Naive thymus-derived CD4-positive, alpha-beta T cell (primary cell): ENCODE measurements at regions not wholly inside any gene's neighbourhood (a gene's known extent, or its start where the extent isn't known, plus 50 kb on each side); places are given as distances from the start of the nearest gene placed in this dataset.
"Not testable (repeated sequence)": the region's sequence is repeated elsewhere in the genome, so short reads cannot be mapped to it uniquely, and the experiment has no call there.

Experiments
- ATAC-seq: fragments of 150-1000 bp; cut with Tn5 transposase; 2 replicates; pipeline ENCODE4 v1.10.0; 2021; ENCODE audit warnings: mild to moderate bottlenecking, moderate library complexity
- CTCF ChIA-PET: fragments of 350-600 bp; sonication (Branson Sonifier 250); formaldehyde crosslinking; loops from one replicate; lab custom pipeline; 2021; ENCODE audit warnings: antibody characterized with exemption; lab: Charles Lee
- POLR2A ChIA-PET: fragments of 350-600 bp; sonication (Branson Sonifier 250); formaldehyde crosslinking; loops from one replicate; lab custom pipeline; 2021; ENCODE audit warnings: antibody characterized with exemption, inconsistent platforms; lab: Charles Lee
- DNase-seq, 9 donors: peaks; one replicate each; pipeline versions ENCODE4 v3.0.0 to v3.0.0-alpha.2; 2020 to 2022; ENCODE audit warnings: mixed read lengths in 1 of 9
- H3K27ac ChIP-seq: one replicate; pipeline ENCODE4 v1.7.0; 2013; ENCODE audit warnings: mild to moderate bottlenecking, low read depth, low read length, moderate library complexity
- H3K27me3 ChIP-seq, 2 donors: one replicate each; pipeline ENCODE4 v1.7.0; 2013; ENCODE audit warnings: low read length in 2 of 2, mild to moderate bottlenecking in 2 of 2, moderate library complexity in 2 of 2; ENCODE audit not compliant: control insufficient read depth in 2 of 2, insufficient read depth in 2 of 2
- H3K36me3 ChIP-seq, 3 experiments: 1 replicate in 2 of 3; 2 replicates in 1 of 3; pipeline ENCODE4 v1.7.0; 2013; ENCODE audit warnings: low read length in 3 of 3, mild to moderate bottlenecking in 3 of 3, moderate library complexity in 1 of 3; ENCODE audit not compliant: insufficient read depth in 3 of 3, control insufficient read depth in 2 of 3
- H3K4me1 ChIP-seq, 2 donors: one replicate each; pipeline ENCODE4 v1.7.0; 2013; ENCODE audit warnings: low read length in 2 of 2, mild to moderate bottlenecking in 2 of 2, moderate library complexity in 1 of 2; ENCODE audit not compliant: control insufficient read depth in 2 of 2, insufficient read depth in 2 of 2
- H3K4me3 ChIP-seq: 2 replicates; pipeline ENCODE4 v1.7.0; 2013; ENCODE audit warnings: mild to moderate bottlenecking, low read length
- H3K9me3 ChIP-seq, 3 experiments: 1 replicate in 2 of 3; 2 replicates in 1 of 3; pipeline ENCODE4 v1.7.0; 2013; ENCODE audit warnings: low read length in 3 of 3; ENCODE audit not compliant: control insufficient read depth in 2 of 3
- H3K27ac Mint-ChIP-seq, 9 donors: one replicate each; pipeline ENCODE4 v1.8.0; 2020 to 2022; ENCODE audit warnings: mixed read lengths in 9 of 9, mild to moderate bottlenecking in 8 of 9, moderate library complexity in 5 of 9, inconsistent platforms in 2 of 9
- H3K27me3 Mint-ChIP-seq, 5 donors: one replicate each; pipeline ENCODE4 v1.8.0; 2021 to 2022; ENCODE audit warnings: mixed read lengths in 5 of 5, mild to moderate bottlenecking in 1 of 5
- H3K36me3 Mint-ChIP-seq, 5 donors: one replicate each; pipeline ENCODE4 v1.8.0; 2020 to 2022; ENCODE audit warnings: mixed read lengths in 5 of 5, mild to moderate bottlenecking in 3 of 5, inconsistent platforms in 1 of 5
- H3K4me1 Mint-ChIP-seq, 7 donors: one replicate each; pipeline ENCODE4 v1.8.0; 2020 to 2022; ENCODE audit warnings: mixed read lengths in 7 of 7, mild to moderate bottlenecking in 3 of 7, inconsistent platforms in 1 of 7
- H3K4me3 Mint-ChIP-seq, 10 donors: one replicate each; pipeline ENCODE4 v1.8.0; 2020 to 2022; ENCODE audit warnings: mild to moderate bottlenecking in 10 of 10, mixed read lengths in 10 of 10, moderate library complexity in 6 of 10, inconsistent platforms in 2 of 10
- H3K9me3 Mint-ChIP-seq, 11 donors: one replicate each; pipeline ENCODE4 v1.8.0; 2020 to 2022; ENCODE audit warnings: mixed read lengths in 11 of 11, mild to moderate bottlenecking in 4 of 11, inconsistent platforms in 1 of 11, moderate library complexity in 1 of 11
- intact Hi-C, 2 donors: fragments of 100-400 bp; cut with micrococcal nuclease; formaldehyde crosslinking; loops; one replicate each; pipeline ENCODE4 v1.15.1; 2023

GRCh38 chr14:59026640-59027039 is 161.8 kb upstream of the DAAM1 start:
- H3K4me1 ChIP-seq, H3K27me3 ChIP-seq, H3K4me3 ChIP-seq, POLR2A ChIA-PET, H3K4me3 Mint-ChIP-seq, H3K9me3 Mint-ChIP-seq, CTCF ChIA-PET, H3K36me3 ChIP-seq, H3K27ac Mint-ChIP-seq, H3K9me3 ChIP-seq, H3K27ac ChIP-seq, DNase-seq, H3K36me3 Mint-ChIP-seq, H3K4me1 Mint-ChIP-seq, ATAC-seq: not testable (repeated sequence)
- intact Hi-C loops, result loop anchor here in 1 of 2 donors (5.0 kb wide), 1 partner anchor 416 kb away; no protein-coding TSS in a partner anchor
- H3K27me3 Mint-ChIP-seq, result peaks cover 0 to 15% (median 8%) of the 10 kb centered on the region in 5 donors

GRCh38 chr14:59028476-59029202 is 159.8 kb upstream of the DAAM1 start:
- Mint-ChIP-seq H3K9me3 (peaks cover 0 to 6% (median 0%) of the 10 kb centered on the region in 11 donors), H3K27me3 (peaks cover 0 to 11% (median 4%) of the 10 kb centered on the region in 5 donors), H3K27ac (peak overlapping the region in 1 of 9 donors; percentile 47), H3K4me3 (peak overlapping the region in 3 of 10 donors; percentile 13 to 40 (median 29)), H3K36me3 (no peaks in the 10 kb centered on the region), H3K4me1 (peaks cover 0 to 8% (median 2%) of the 10 kb centered on the region in 7 donors)
- H3K4me1 ChIP-seq, result no peaks in the 10 kb centered on the region
- no peak overlapping the region for H3K27ac ChIP-seq
- ATAC-seq (peak; percentile 65), DNase-seq (peak in 5 of 9 donors; percentile 5 to 25 (median 14))
- H3K36me3 ChIP-seq, result no peaks in the 10 kb centered on the region
- POLR2A ChIA-PET, result no interaction called here
- H3K9me3 ChIP-seq, result no peaks in the 10 kb centered on the region
- H3K27me3 ChIP-seq, result no peaks in the 10 kb centered on the region
- CTCF ChIA-PET, result interaction anchor here (0.6 to 1.1 kb wide), 4 partner anchors 22 to 527 kb away, joined by 3 to 4 read pairs (median 4); no protein-coding TSS in a partner anchor
- intact Hi-C loops, result loop anchor here (1.0 to 5.0 kb wide), 3 partner anchors 414 to 528 kb away; no protein-coding TSS in a partner anchor
- no peak overlapping the region for H3K4me3 ChIP-seq

GRCh38 chr14:59032826-59033225 is 155.6 kb upstream of the DAAM1 start:
- intact Hi-C loops, result no loop called here
- peaks cover 4 to 12% (median 10%) of the 10 kb centered on the region in 5 donors for H3K27me3 Mint-ChIP-seq
- ATAC-seq (no peak), DNase-seq (no peak)
- peaks cover 0 to 5% (median 2%) of the 10 kb centered on the region in 11 donors for H3K9me3 Mint-ChIP-seq
- Histone ChIP-seq H3K4me1 (no peaks in the 10 kb centered on the region), H3K9me3 (no peaks in the 10 kb centered on the region), H3K4me3 (no peak overlapping the region), H3K27ac (no peak overlapping the region), H3K27me3 (no peaks in the 10 kb centered on the region), H3K36me3 (no peaks in the 10 kb centered on the region)
- no peaks in the 10 kb centered on the region for H3K36me3 Mint-ChIP-seq
- CTCF ChIA-PET, result interaction anchor here (0.6 kb wide), 1 partner anchor 167 kb away, joined by 4 read pairs; no protein-coding TSS in a partner anchor
- no peak overlapping the region for H3K4me3 Mint-ChIP-seq
- peaks cover 0 to 8% (median 2%) of the 10 kb centered on the region in 7 donors for H3K4me1 Mint-ChIP-seq
- H3K27ac Mint-ChIP-seq, result no peak overlapping the region
- POLR2A ChIA-PET, result no interaction called here

GRCh38 chr14:59036134-59036533 is 152.3 kb upstream of the DAAM1 start:
- H3K4me1 Mint-ChIP-seq, result no peaks in the 10 kb centered on the region
- CTCF ChIA-PET, result no interaction called here
- H3K4me3 ChIP-seq, result no peak overlapping the region
- no peaks in the 10 kb centered on the region for H3K9me3 ChIP-seq
- H3K4me3 Mint-ChIP-seq, result no peak overlapping the region
- no peaks in the 10 kb centered on the region for H3K36me3 ChIP-seq
- POLR2A ChIA-PET, result no interaction called here
- intact Hi-C loops, result no loop called here
- no peak overlapping the region for H3K27ac Mint-ChIP-seq
- no peaks in the 10 kb centered on the region for H3K36me3 Mint-ChIP-seq
- no peak for DNase-seq
- H3K4me1 ChIP-seq, result no peaks in the 10 kb centered on the region
- H3K27me3 Mint-ChIP-seq, result peaks cover 0 to 12% (median 10%) of the 10 kb centered on the region in 5 donors
- H3K9me3 Mint-ChIP-seq, result peaks cover 0 to 5% (median 2%) of the 10 kb centered on the region in 11 donors
- no peaks in the 10 kb centered on the region for H3K27me3 ChIP-seq
- H3K27ac ChIP-seq, result no peak overlapping the region
- no peak for ATAC-seq

- H3K36me3 Mint-ChIP-seq, result no peaks in the 10 kb centered on the region
- H3K27me3 ChIP-seq, result no peaks in the 10 kb centered on the region
- no peaks in the 10 kb centered on the region for H3K4me1 ChIP-seq
- no peaks in the 10 kb centered on the region for H3K4me1 Mint-ChIP-seq
- no peak overlapping the region for H3K27ac Mint-ChIP-seq
- DNase-seq (no peak), ATAC-seq (no peak)
- ChIA-PET POLR2A (no interaction called here), CTCF (no interaction called here)
- intact Hi-C loops, result no loop called here
- peaks cover 0 to 5% (median 2%) of the 10 kb centered on the region in 11 donors for H3K9me3 Mint-ChIP-seq
- H3K27me3 Mint-ChIP-seq, result peaks cover 0 to 12% (median 7%) of the 10 kb centered on the region in 5 donors
- no peak overlapping the region for H3K27ac ChIP-seq
- H3K4me3 Mint-ChIP-seq, result no peak overlapping the region
- no peaks in the 10 kb centered on the region for H3K36me3 ChIP-seq
- H3K4me3 ChIP-seq, result no peak overlapping the region
- no peaks in the 10 kb centered on the region for H3K9me3 ChIP-seq
Observed at GRCh38 chr14:59037086-59037485, 151.4 kb upstream of the DAAM1 start.

- Mint-ChIP-seq H3K4me3 (no peak overlapping the region), H3K27me3 (peaks cover 0 to 12% (median 7%) of the 10 kb centered on the region in 5 donors), H3K4me1 (no peaks in the 10 kb centered on the region), H3K27ac (no peak overlapping the region), H3K36me3 (no peaks in the 10 kb centered on the region), H3K9me3 (peaks cover 0 to 5% (median 2%) of the 10 kb centered on the region in 11 donors)
- ATAC-seq (no peak), DNase-seq (no peak)
- no peaks in the 10 kb centered on the region for H3K36me3 ChIP-seq
- H3K4me3 ChIP-seq, result no peak overlapping the region
- ChIA-PET CTCF (no interaction called here), POLR2A (no interaction called here)
- H3K27me3 ChIP-seq, result no peaks in the 10 kb centered on the region
- H3K9me3 ChIP-seq, result no peaks in the 10 kb centered on the region
- H3K4me1 ChIP-seq, result no peaks in the 10 kb centered on the region
- no peak overlapping the region for H3K27ac ChIP-seq
- intact Hi-C loops, result no loop called here
Observed at GRCh38 chr14:59037620-59038019, 150.8 kb upstream of the DAAM1 start.
